Astrocyte (in vitro differentiated cells and primary cell): ENCODE measurements at regions not wholly inside any gene's neighbourhood (a gene's known extent, or its start where the extent isn't known, plus 50 kb on each side); places are given as distances from the start of the nearest gene placed in this dataset.

Experiments
- DNase-seq: peaks from one replicate; pipeline ENCODE4 v3.0.0-alpha.2; 2010; ENCODE audit warnings: low read depth
- FAIRE-seq: peaks from 2 replicates; lab custom pipeline; 2011; peaks lifted over from hg19 to GRCh38; lab: Jason Lieb, UNC
- H2AFZ ChIP-seq: 2 replicates; pipeline ENCODE4 v1.6.0; 2012; ENCODE audit warnings: low read depth, low read length, inconsistent platforms
- H3K27ac ChIP-seq: 2 replicates; pipeline ENCODE4 v1.5.1; 2011; ENCODE audit warnings: low read depth, low read length, inconsistent platforms
- H3K27me3 ChIP-seq: 2 replicates; pipeline ENCODE4 v1.6.0; 2011; ENCODE audit warnings: low read length, inconsistent platforms; ENCODE audit not compliant: insufficient read depth
- H3K36me3 ChIP-seq: 2 replicates; pipeline ENCODE4 v1.5.1; 2011; ENCODE audit warnings: low read length, inconsistent platforms; ENCODE audit not compliant: insufficient read depth
- H3K4me1 ChIP-seq: 2 replicates; pipeline ENCODE4 v1.5.1; 2011; ENCODE audit warnings: low read length, inconsistent platforms; ENCODE audit not compliant: insufficient read depth
- H3K4me2 ChIP-seq: 2 replicates; pipeline ENCODE4 v1.6.0; 2012; ENCODE audit warnings: low read length, inconsistent platforms
- H3K4me3 ChIP-seq: 2 replicates; pipeline ENCODE4 v1.5.1; 2011; ENCODE audit warnings: low read depth, mild to moderate bottlenecking, low read length, inconsistent platforms; ENCODE audit not compliant: insufficient read depth
- H3K79me2 ChIP-seq: 2 replicates; pipeline ENCODE4 v1.6.0; 2012; ENCODE audit warnings: mild to moderate bottlenecking, low read length, inconsistent platforms; ENCODE audit not compliant: insufficient read depth
- H3K9ac ChIP-seq: 2 replicates; pipeline ENCODE4 v1.6.0; 2012; ENCODE audit warnings: mild to moderate bottlenecking, low read length, inconsistent platforms
- H3K9me3 ChIP-seq: 2 replicates; pipeline ENCODE4 v1.5.1; 2012; ENCODE audit warnings: low read depth, mild to moderate bottlenecking, low read length, inconsistent platforms; ENCODE audit not compliant: insufficient read depth
- H4K20me1 ChIP-seq: 2 replicates; pipeline ENCODE4 v1.6.0; 2012; ENCODE audit warnings: low read length, inconsistent platforms; ENCODE audit not compliant: insufficient read depth
- H3K27ac Mint-ChIP-seq: one replicate; pipeline ENCODE4 v1.8.0; 2021; ENCODE audit warnings: mild to moderate bottlenecking, mixed read lengths; ENCODE audit not compliant: unreplicated experiment
- H3K27me3 Mint-ChIP-seq: one replicate; pipeline ENCODE4 v1.8.0; 2021; ENCODE audit warnings: low read depth, mixed read lengths; ENCODE audit not compliant: unreplicated experiment
- H3K36me3 Mint-ChIP-seq: one replicate; pipeline ENCODE4 v1.8.0; 2021; ENCODE audit warnings: low read depth, mixed read lengths; ENCODE audit not compliant: unreplicated experiment
- H3K4me1 Mint-ChIP-seq: one replicate; pipeline ENCODE4 v1.8.0; 2021; ENCODE audit warnings: low read depth, mixed read lengths; ENCODE audit not compliant: unreplicated experiment
- H3K4me3 Mint-ChIP-seq: one replicate; pipeline ENCODE4 v1.8.0; 2021; ENCODE audit warnings: mild to moderate bottlenecking, moderate library complexity, mixed read lengths; ENCODE audit not compliant: unreplicated experiment
- H3K9me3 Mint-ChIP-seq: one replicate; pipeline ENCODE4 v1.8.0; 2021; ENCODE audit warnings: mild to moderate bottlenecking, mixed read lengths; ENCODE audit not compliant: unreplicated experiment
- CTCF ChIP-seq: IDR thresholded peaks from 2 replicates; pipeline ENCODE4 v1.5.1; 2011; ENCODE audit warnings: low read depth, mild to moderate bottlenecking, inconsistent platforms, low read length, moderate library complexity; ENCODE audit not compliant: insufficient read depth
- EZH2 ChIP-seq: IDR thresholded peaks from 2 replicates; pipeline ENCODE4 v1.6.1; 2012; ENCODE audit warnings: mild to moderate bottlenecking, low read length, inconsistent platforms; ENCODE audit not compliant: insufficient read depth

- Mint-ChIP-seq H3K4me1 (peaks cover 6% of the 10 kb centered on the region), H3K36me3 (no peaks in the 10 kb centered on the region), H3K4me3 (no peak overlapping the region), H3K27ac (no peak overlapping the region), H3K9me3 (no peaks in the 10 kb centered on the region), H3K27me3 (no peaks in the 10 kb centered on the region)
- Histone ChIP-seq H3K4me2 (no peak overlapping the region), H3K27me3 (no peaks in the 10 kb centered on the region), H3K36me3 (no peaks in the 10 kb centered on the region), H3K4me1 (no peaks in the 10 kb centered on the region), H2AFZ (no peak overlapping the region), H3K9me3 (no peaks in the 10 kb centered on the region), H3K27ac (no peak overlapping the region), H3K9ac (no peak overlapping the region), H4K20me1 (no peaks in the 10 kb centered on the region), H3K79me2 (no peaks in the 10 kb centered on the region), H3K4me3 (no peak overlapping the region)
- no peak for TF ChIP-seq CTCF
- DNase-seq (peak; percentile 24), FAIRE-seq (no peak)
Observed at GRCh38 chr14:53630336-53630735, 326.3 kb downstream of the BMP4 start.

- FAIRE-seq = no peak
- no peaks in the 10 kb centered on the region for H3K9me3 ChIP-seq
- no peaks in the 10 kb centered on the region for H3K27me3 ChIP-seq
- no peak overlapping the region for H3K27ac Mint-ChIP-seq
- H3K9ac ChIP-seq = no peak overlapping the region
- H3K36me3 ChIP-seq = no peaks in the 10 kb centered on the region
- H3K27ac ChIP-seq = no peak overlapping the region
- H3K27me3 Mint-ChIP-seq = no peaks in the 10 kb centered on the region
- H3K4me2 ChIP-seq = no peak overlapping the region
- no peaks in the 10 kb centered on the region for H3K36me3 Mint-ChIP-seq
- H3K4me3 ChIP-seq = no peak overlapping the region
- TF ChIP-seq CTCF (no peak), EZH2 (no peak)
- H3K4me1 ChIP-seq = no peaks in the 10 kb centered on the region
- no peaks in the 10 kb centered on the region for H4K20me1 ChIP-seq
- no peaks in the 10 kb centered on the region for H3K9me3 Mint-ChIP-seq
- no peak overlapping the region for H2AFZ ChIP-seq
- DNase-seq = no peak
- H3K79me2 ChIP-seq = no peaks in the 10 kb centered on the region
- no peak overlapping the region for H3K4me3 Mint-ChIP-seq
- H3K4me1 Mint-ChIP-seq = peaks cover 6% of the 10 kb centered on the region
Observed at GRCh38 chr14:53628732-53629430, 327.7 kb downstream of the BMP4 start.

- Histone ChIP-seq H3K27me3 (no peaks in the 10 kb centered on the region), H3K9me3 (no peaks in the 10 kb centered on the region), H3K4me2 (no peak overlapping the region), H3K27ac (no peak overlapping the region), H3K9ac (no peak overlapping the region), H3K79me2 (no peaks in the 10 kb centered on the region), H3K4me1 (no peaks in the 10 kb centered on the region), H3K36me3 (no peaks in the 10 kb centered on the region), H3K4me3 (no peak overlapping the region), H2AFZ (no peak overlapping the region), H4K20me1 (no peaks in the 10 kb centered on the region)
- Mint-ChIP-seq H3K27ac (no peak overlapping the region), H3K4me3 (no peak overlapping the region), H3K4me1 (peaks cover 6% of the 10 kb centered on the region), H3K9me3 (no peaks in the 10 kb centered on the region), H3K27me3 (no peaks in the 10 kb centered on the region), H3K36me3 (no peaks in the 10 kb centered on the region)
- TF ChIP-seq EZH2 = no peak
- no peak for TF ChIP-seq CTCF
- DNase-seq = no peak
- FAIRE-seq = no peak
Observed at GRCh38 chr14:53628261-53628660, 328.4 kb downstream of the BMP4 start.
